ENCODE measurements at regions not wholly inside any gene's neighbourhood (a gene's known extent, or its start where the extent isn't known, plus 50 kb on each side); places are given as distances from the start of the nearest gene placed in this dataset.

DNA sequence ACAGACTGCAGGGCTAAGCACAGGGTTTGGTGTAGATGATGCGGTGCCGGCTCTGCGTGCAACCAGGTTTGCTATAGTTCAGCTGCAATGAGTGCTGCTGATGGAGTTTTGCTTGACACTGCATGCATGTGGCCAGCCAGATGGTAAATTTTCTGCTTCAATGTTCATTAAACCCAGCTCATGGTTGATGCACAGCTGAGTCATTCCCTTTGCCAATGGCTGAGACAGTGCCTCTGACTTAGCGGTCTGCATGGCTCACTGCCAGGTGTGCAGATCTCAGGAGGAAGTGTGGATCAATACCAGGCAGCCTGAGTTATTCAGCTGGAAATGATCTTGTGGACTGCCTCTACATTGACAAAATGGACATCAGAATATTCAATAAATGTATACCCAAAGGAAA lies 172.7 kb upstream of the ZP4 start:
- TF ChIP-seq POLR2AphosphoS5 (IDR thresholded peaks at IDR 0.05) (no peak), TAF1 (IDR thresholded peaks at IDR 0.05; ENCODE audit: low read depth) (no peak), REST (IDR thresholded peaks at IDR 0.05; ENCODE audit: borderline replicate concordance) (no peak), EZH2 (IDR thresholded peaks at IDR 0.05; ENCODE audit: borderline replicate concordance, insufficient read depth, low read length, poor library complexity, severe bottlenecking) (no peak), RAD21 (conservative IDR thresholded peaks at IDR 0.05) (no peak), SMC3 (conservative IDR thresholded peaks at IDR 0.05; ENCODE audit: poor library complexity) (no peak), MXI1 (conservative IDR thresholded peaks at IDR 0.05; ENCODE audit: poor library complexity, severe bottlenecking) (no peak)
- TF ChIP-seq, protein P1, sequence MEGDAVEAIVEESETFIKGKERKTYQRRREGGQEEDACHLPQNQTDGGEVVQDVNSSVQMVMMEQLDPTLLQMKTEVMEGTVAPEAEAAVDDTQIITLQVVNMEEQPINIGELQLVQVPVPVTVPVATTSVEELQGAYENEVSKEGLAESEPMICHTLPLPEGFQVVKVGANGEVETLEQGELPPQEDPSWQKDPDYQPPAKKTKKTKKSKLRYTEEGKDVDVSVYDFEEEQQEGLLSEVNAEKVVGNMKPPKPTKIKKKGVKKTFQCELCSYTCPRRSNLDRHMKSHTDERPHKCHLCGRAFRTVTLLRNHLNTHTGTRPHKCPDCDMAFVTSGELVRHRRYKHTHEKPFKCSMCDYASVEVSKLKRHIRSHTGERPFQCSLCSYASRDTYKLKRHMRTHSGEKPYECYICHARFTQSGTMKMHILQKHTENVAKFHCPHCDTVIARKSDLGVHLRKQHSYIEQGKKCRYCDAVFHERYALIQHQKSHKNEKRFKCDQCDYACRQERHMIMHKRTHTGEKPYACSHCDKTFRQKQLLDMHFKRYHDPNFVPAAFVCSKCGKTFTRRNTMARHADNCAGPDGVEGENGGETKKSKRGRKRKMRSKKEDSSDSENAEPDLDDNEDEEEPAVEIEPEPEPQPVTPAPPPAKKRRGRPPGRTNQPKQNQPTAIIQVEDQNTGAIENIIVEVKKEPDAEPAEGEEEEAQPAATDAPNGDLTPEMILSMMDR (IDR thresholded peaks at IDR 0.05; ENCODE audit: poor library complexity, severe bottlenecking), result no peak

Measured in neural cell (in vitro differentiated cells).